ENCODE measurements at regions not wholly inside any gene's neighbourhood (a gene's known extent, or its start where the extent isn't known, plus 50 kb on each side); places are given as distances from the start of the nearest gene placed in this dataset.

- DNase-seq (ENCODE audit: extremely low read depth, low read depth): no peak
- no peak for TF ChIP-seq CTCF (IDR thresholded peaks at IDR 0.05; ENCODE audit: low read depth, low read length, missing control alignments)
- no peak overlapping the region for H3K4me3 ChIP-seq (replicated peaks; ENCODE audit: low read depth, low read length)
Measured at GRCh38 chr3:40869013-40869412, 330.3 kb upstream of the CTNNB1 start.

- TF ChIP-seq CTCF (IDR thresholded peaks at IDR 0.05; ENCODE audit: low read depth, low read length, missing control alignments): no peak
- no peak for DNase-seq (ENCODE audit: extremely low read depth, low read depth)
Measured at GRCh38 chr3:40869939-40870338, 329.4 kb upstream of the CTNNB1 start.

GRCh38 chr3:40871394-40871793 is 327.9 kb upstream of the CTNNB1 start:
- H3K4me3 ChIP-seq (replicated peaks; ENCODE audit: low read depth, low read length): no peak overlapping the region
- no peak for TF ChIP-seq CTCF (IDR thresholded peaks at IDR 0.05; ENCODE audit: low read depth, low read length, missing control alignments)
- no peak for DNase-seq (ENCODE audit: extremely low read depth, low read depth)

More at GRCh38 chr3:40869939-40870338, 329.4 kb upstream of the CTNNB1 start:
- H3K4me3 ChIP-seq (replicated peaks; ENCODE audit: low read depth, low read length): no peak overlapping the region

GRCh38 chr3:40872258-40872920 is 326.9 kb upstream of the CTNNB1 start:
- H3K4me3 ChIP-seq (replicated peaks; ENCODE audit: low read depth, low read length): no peak overlapping the region
- no peak for DNase-seq (ENCODE audit: extremely low read depth, low read depth)
- TF ChIP-seq CTCF (IDR thresholded peaks at IDR 0.05; ENCODE audit: low read depth, low read length, missing control alignments): no peak

- TF ChIP-seq CTCF (IDR thresholded peaks at IDR 0.05; ENCODE audit: low read depth, low read length, missing control alignments): no peak
- no peak overlapping the region for H3K4me3 ChIP-seq (replicated peaks; ENCODE audit: low read depth, low read length)
Measured at GRCh38 chr3:40873476-40873875, 325.8 kb upstream of the CTNNB1 start.

GRCh38 chr3:40873934-40874699 is 325.2 kb upstream of the CTNNB1 start:
- TF ChIP-seq CTCF (IDR thresholded peaks at IDR 0.05; ENCODE audit: low read depth, low read length, missing control alignments): no peak
- no peak overlapping the region for H3K4me3 ChIP-seq (replicated peaks; ENCODE audit: low read depth, low read length)
- no peak for DNase-seq (ENCODE audit: extremely low read depth, low read depth)

More at GRCh38 chr3:40873476-40873875, 325.8 kb upstream of the CTNNB1 start:
- no peak for DNase-seq (ENCODE audit: extremely low read depth, low read depth)

All from HFF-Myc (cell line).